ENCODE measurements at regions not wholly inside any gene's neighbourhood (a gene's known extent, or its start where the extent isn't known, plus 50 kb on each side); places are given as distances from the start of the nearest gene placed in this dataset.

- no peak for DNase-seq (ENCODE audit: low read depth in 2 of 3, low spot score in 2 of 3)
These were observed 102.6 kb downstream of the PTPRS start for GRCh38 chr19:5237939-5238480.

- DNase-seq (ENCODE audit: low read depth in 2 of 3, low spot score in 2 of 3), result no peak
These were observed 103.3 kb downstream of the PTPRS start for GRCh38 chr19:5237190-5237780.

GRCh38 chr19:5235458-5236219, 105.0 kb downstream of the PTPRS start:
- DNase-seq (ENCODE audit: low read depth in 2 of 3, low spot score in 2 of 3), result no peak

- no peak for DNase-seq (ENCODE audit: low read depth in 2 of 3, low spot score in 2 of 3)
These were observed 106.2 kb downstream of the PTPRS start for GRCh38 chr19:5234412-5234811.

- no peak for DNase-seq (ENCODE audit: low read depth in 2 of 3, low spot score in 2 of 3)
These were observed 107.7 kb downstream of the PTPRS start for GRCh38 chr19:5232798-5233505.

GRCh38 chr19:5231857-5232678, 108.5 kb downstream of the PTPRS start:
- DNase-seq (ENCODE audit: low read depth in 2 of 3, low spot score in 2 of 3), result no peak

GRCh38 chr19:5230730-5231555, 109.7 kb downstream of the PTPRS start:
- no peak for DNase-seq (ENCODE audit: low read depth in 2 of 3, low spot score in 2 of 3)

- no peak for DNase-seq (ENCODE audit: low read depth in 2 of 3, low spot score in 2 of 3)
These were observed 110.8 kb downstream of the PTPRS start for GRCh38 chr19:5229778-5230335.

GRCh38 chr19:5228932-5229777, 111.5 kb downstream of the PTPRS start:
- DNase-seq (ENCODE audit: low read depth in 2 of 3, low spot score in 2 of 3), result peak in 1 of 3 donors; percentile 10

GRCh38 chr19:5228490-5228889, 112.1 kb downstream of the PTPRS start:
- no peak for DNase-seq (ENCODE audit: low read depth in 2 of 3, low spot score in 2 of 3)

GRCh38 chr19:5225486-5226345, 114.9 kb downstream of the PTPRS start:
- no peak for DNase-seq (ENCODE audit: low read depth in 2 of 3, low spot score in 2 of 3)

- no peak for DNase-seq (ENCODE audit: low read depth in 2 of 3, low spot score in 2 of 3)
These were observed 116.1 kb downstream of the PTPRS start for GRCh38 chr19:5224480-5224879.

GRCh38 chr19:5222821-5223321, 117.7 kb downstream of the PTPRS start:
- DNase-seq (ENCODE audit: low read depth in 2 of 3, low spot score in 2 of 3), result no peak

GRCh38 chr19:5222178-5222577, 118.4 kb downstream of the PTPRS start:
- DNase-seq (ENCODE audit: low read depth in 2 of 3, low spot score in 2 of 3), result no peak

- DNase-seq (ENCODE audit: low read depth in 2 of 3, low spot score in 2 of 3), result no peak
These were observed 119.7 kb downstream of the PTPRS start for GRCh38 chr19:5220866-5221265.

- no peak for DNase-seq (ENCODE audit: low read depth in 2 of 3, low spot score in 2 of 3)
These were observed 120.3 kb downstream of the PTPRS start for GRCh38 chr19:5220361-5220760.

- DNase-seq (ENCODE audit: low read depth in 2 of 3, low spot score in 2 of 3), result no peak
These were observed 120.9 kb downstream of the PTPRS start for GRCh38 chr19:5219551-5220304.
